ENCODE measurements at regions not wholly inside any gene's neighbourhood (a gene's known extent, or its start where the extent isn't known, plus 50 kb on each side); places are given as distances from the start of the nearest gene placed in this dataset.

GRCh38 chr13:76803831-76804230 is 82.4 kb downstream of the KCTD12 start:
- TF ChIP-seq EZH2 (IDR thresholded peaks at IDR 0.05; ENCODE audit: low read length, missing control alignments): no peak
- TF ChIP-seq, protein P1, sequence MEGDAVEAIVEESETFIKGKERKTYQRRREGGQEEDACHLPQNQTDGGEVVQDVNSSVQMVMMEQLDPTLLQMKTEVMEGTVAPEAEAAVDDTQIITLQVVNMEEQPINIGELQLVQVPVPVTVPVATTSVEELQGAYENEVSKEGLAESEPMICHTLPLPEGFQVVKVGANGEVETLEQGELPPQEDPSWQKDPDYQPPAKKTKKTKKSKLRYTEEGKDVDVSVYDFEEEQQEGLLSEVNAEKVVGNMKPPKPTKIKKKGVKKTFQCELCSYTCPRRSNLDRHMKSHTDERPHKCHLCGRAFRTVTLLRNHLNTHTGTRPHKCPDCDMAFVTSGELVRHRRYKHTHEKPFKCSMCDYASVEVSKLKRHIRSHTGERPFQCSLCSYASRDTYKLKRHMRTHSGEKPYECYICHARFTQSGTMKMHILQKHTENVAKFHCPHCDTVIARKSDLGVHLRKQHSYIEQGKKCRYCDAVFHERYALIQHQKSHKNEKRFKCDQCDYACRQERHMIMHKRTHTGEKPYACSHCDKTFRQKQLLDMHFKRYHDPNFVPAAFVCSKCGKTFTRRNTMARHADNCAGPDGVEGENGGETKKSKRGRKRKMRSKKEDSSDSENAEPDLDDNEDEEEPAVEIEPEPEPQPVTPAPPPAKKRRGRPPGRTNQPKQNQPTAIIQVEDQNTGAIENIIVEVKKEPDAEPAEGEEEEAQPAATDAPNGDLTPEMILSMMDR (conservative IDR thresholded peaks at IDR 0.05 in 1 of 2, IDR thresholded peaks at IDR 0.05 in 1 of 2; ENCODE audit: low read depth in 1 of 2, low read length in 2 of 2): no peak

Data from fibroblast of lung (primary cell).